ENCODE measurements at regions not wholly inside any gene's neighbourhood (a gene's known extent, or its start where the extent isn't known, plus 50 kb on each side); places are given as distances from the start of the nearest gene placed in this dataset.
A peak's percentile ranks its signal among the peaks of the same experiment; 100 is the strongest.

DNA sequence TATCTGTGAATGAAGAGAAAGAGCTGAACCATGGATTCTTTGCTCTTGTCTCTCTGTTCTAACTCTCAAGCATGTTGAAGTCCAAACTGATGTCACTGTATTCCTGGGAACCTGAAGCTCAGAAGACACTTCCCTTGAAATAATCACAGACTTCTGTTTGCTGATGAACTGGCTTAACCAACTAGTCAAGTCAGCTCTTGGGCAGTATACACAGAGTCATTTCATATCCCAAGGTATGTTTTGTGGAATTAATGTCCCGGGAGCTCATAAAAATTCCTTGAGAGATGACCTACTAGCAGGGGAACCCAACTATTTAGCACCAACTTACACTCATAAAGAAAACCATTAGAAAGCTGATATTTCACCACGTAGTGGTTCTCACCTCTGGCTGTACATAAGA lies 156.6 kb downstream of the NR4A2 start:
- DNase-seq, result no peak
- H3K27me3 Mint-ChIP-seq (ENCODE audit: unreplicated experiment), result no peaks in the 10 kb centered on the region
- TF ChIP-seq, protein P1, sequence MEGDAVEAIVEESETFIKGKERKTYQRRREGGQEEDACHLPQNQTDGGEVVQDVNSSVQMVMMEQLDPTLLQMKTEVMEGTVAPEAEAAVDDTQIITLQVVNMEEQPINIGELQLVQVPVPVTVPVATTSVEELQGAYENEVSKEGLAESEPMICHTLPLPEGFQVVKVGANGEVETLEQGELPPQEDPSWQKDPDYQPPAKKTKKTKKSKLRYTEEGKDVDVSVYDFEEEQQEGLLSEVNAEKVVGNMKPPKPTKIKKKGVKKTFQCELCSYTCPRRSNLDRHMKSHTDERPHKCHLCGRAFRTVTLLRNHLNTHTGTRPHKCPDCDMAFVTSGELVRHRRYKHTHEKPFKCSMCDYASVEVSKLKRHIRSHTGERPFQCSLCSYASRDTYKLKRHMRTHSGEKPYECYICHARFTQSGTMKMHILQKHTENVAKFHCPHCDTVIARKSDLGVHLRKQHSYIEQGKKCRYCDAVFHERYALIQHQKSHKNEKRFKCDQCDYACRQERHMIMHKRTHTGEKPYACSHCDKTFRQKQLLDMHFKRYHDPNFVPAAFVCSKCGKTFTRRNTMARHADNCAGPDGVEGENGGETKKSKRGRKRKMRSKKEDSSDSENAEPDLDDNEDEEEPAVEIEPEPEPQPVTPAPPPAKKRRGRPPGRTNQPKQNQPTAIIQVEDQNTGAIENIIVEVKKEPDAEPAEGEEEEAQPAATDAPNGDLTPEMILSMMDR (IDR thresholded peaks at IDR 0.05; ENCODE audit: partially characterized antibody, unreplicated experiment), result no peak
- no peak overlapping the region for H3K27ac Mint-ChIP-seq (ENCODE audit: unreplicated experiment)
- H3K4me3 Mint-ChIP-seq (ENCODE audit: unreplicated experiment), result no peak overlapping the region
- no peaks in the 10 kb centered on the region for H3K36me3 Mint-ChIP-seq (ENCODE audit: unreplicated experiment)
- peaks cover 2% of the 10 kb centered on the region for H3K9me3 Mint-ChIP-seq (ENCODE audit: unreplicated experiment)
- H3K4me1 Mint-ChIP-seq (ENCODE audit: low read depth, unreplicated experiment), result no peaks in the 10 kb centered on the region

DNA sequence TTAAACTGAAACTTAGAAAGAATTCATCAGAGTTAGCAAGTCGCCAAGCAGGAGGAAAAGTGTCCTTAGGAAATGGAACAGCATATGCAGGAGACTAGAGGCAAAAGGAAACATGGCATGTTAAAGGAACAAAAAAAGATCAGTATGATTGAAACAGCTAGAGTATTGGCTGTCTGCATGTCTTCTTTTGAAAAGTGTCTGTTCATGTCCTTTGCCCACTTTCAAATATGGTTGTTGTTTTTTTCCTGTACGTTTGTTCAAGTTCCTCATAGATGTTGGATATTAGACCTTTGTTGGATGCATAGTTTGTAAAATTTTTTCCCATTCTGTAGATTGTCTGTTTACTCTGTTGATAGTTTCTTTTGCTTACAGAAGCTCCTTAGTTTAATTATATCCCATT lies 161.6 kb downstream of the NR4A2 start:
- Mint-ChIP-seq H3K27me3 (ENCODE audit: unreplicated experiment) (peaks cover 2% of the 10 kb centered on the region), H3K27ac (ENCODE audit: unreplicated experiment) (no peak overlapping the region), H3K36me3 (ENCODE audit: unreplicated experiment) (peaks cover 5% of the 10 kb centered on the region), H3K4me1 (ENCODE audit: low read depth, unreplicated experiment) (no peaks in the 10 kb centered on the region), H3K9me3 (ENCODE audit: unreplicated experiment) (peaks cover 2% of the 10 kb centered on the region), H3K4me3 (ENCODE audit: unreplicated experiment) (no peak overlapping the region)
- no peak for DNase-seq
- TF ChIP-seq, protein P1 (IDR thresholded peaks at IDR 0.05; ENCODE audit: partially characterized antibody, unreplicated experiment), result no peak

DNA sequence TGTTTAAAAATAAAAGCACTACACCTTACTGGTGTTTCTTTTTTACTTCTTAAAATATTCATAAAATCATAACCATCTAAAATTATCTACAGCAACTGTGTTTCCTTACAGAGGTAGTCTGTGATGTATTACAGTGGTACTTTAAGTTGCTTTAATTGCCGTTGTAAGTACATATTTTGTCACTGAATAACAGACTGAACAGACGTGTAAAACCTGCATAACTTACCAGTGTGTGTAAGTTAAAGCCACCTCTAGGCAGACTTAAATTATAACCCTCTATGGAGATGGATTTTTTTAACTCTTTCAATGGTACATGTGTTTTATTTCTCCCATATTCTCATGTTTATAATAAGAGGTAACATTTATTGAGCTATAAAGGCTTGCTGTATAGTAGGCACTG lies 166.8 kb downstream of the NR4A2 start:
- no peak overlapping the region for H3K4me3 Mint-ChIP-seq (ENCODE audit: unreplicated experiment)

DNA sequence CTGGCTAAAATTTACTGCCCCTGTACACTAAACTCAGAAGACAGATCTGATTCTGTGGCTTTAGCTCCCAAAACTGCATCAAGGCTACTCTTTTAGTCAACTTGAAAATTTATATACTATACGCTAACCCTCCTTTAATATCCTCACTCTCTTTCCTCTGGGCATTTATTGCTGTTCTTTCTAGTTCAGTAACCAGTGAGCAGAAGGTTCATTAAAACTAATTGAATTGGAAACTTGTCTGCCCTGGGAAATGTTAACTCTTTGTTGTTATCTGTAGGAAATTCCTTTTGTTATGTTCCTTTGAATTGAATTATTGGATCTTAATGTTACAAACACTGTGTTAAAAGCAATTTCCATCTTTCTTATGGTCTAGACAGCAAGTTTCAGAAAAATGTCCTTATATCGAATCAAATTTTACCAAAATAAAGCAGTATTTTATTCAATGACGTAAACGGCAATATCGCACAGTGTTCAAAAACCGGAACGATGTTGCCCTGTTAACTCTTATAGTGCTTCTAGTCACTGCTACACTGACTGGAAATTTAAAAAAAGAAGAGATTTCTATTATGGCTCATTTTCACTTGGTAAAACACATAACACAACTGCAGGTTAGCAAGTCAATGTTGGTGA lies 168.3 kb downstream of the NR4A2 start:
- peaks cover 16% of the 10 kb centered on the region for H3K4me1 Mint-ChIP-seq (ENCODE audit: low read depth, unreplicated experiment)
- no peaks in the 10 kb centered on the region for H3K9me3 Mint-ChIP-seq (ENCODE audit: unreplicated experiment)
- peak overlapping the region; percentile 5 for H3K4me3 Mint-ChIP-seq (ENCODE audit: unreplicated experiment)
- H3K36me3 Mint-ChIP-seq (ENCODE audit: unreplicated experiment), result no peaks in the 10 kb centered on the region
- H3K27ac Mint-ChIP-seq (ENCODE audit: unreplicated experiment), result no peak overlapping the region
- no peaks in the 10 kb centered on the region for H3K27me3 Mint-ChIP-seq (ENCODE audit: unreplicated experiment)
- no peak for DNase-seq
- TF ChIP-seq, protein P1 (IDR thresholded peaks at IDR 0.05; ENCODE audit: partially characterized antibody, unreplicated experiment), result no peak

More for the DNA sequence above, 166.8 kb downstream of the NR4A2 start:
- TF ChIP-seq, protein P1 (IDR thresholded peaks at IDR 0.05; ENCODE audit: partially characterized antibody, unreplicated experiment), result no peak
- peaks cover 2% of the 10 kb centered on the region for H3K27me3 Mint-ChIP-seq (ENCODE audit: unreplicated experiment)
- H3K36me3 Mint-ChIP-seq (ENCODE audit: unreplicated experiment), result peaks cover 4% of the 10 kb centered on the region
- no peak overlapping the region for H3K27ac Mint-ChIP-seq (ENCODE audit: unreplicated experiment)
- H3K9me3 Mint-ChIP-seq (ENCODE audit: unreplicated experiment), result no peaks in the 10 kb centered on the region
- DNase-seq, result no peak
- H3K4me1 Mint-ChIP-seq (ENCODE audit: low read depth, unreplicated experiment), result peaks cover 14% of the 10 kb centered on the region

DNA sequence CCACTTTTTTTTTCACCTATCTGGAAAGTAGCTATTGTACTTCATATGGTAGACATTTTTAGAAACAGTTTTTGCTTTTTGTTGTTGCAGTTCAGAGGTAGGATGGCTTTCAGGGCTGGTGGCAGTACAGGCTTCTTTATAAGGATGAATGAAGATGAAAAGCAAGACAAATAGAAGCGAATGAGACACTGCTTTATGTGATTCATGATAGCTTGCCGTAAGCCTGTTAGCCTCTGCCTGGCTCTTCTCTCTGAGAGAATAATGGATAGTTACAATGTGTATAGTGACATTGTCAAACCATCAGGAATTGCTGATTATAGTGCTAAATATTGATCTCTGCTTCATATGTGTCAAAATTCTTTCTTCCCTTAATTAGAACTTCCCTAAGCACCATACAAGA lies 173.7 kb downstream of the NR4A2 start:
- Mint-ChIP-seq H3K4me1 (ENCODE audit: low read depth, unreplicated experiment) (peaks cover 25% of the 10 kb centered on the region), H3K4me3 (ENCODE audit: unreplicated experiment) (no peak overlapping the region), H3K27me3 (ENCODE audit: unreplicated experiment) (no peaks in the 10 kb centered on the region), H3K36me3 (ENCODE audit: unreplicated experiment) (no peaks in the 10 kb centered on the region), H3K27ac (ENCODE audit: unreplicated experiment) (peak overlapping the region; percentile 5), H3K9me3 (ENCODE audit: unreplicated experiment) (no peaks in the 10 kb centered on the region)
- DNase-seq, result no peak
- TF ChIP-seq, protein P1 (IDR thresholded peaks at IDR 0.05; ENCODE audit: partially characterized antibody, unreplicated experiment), result no peak

Data from glutamatergic neuron (in vitro differentiated cells).